ENCODE measurements at regions not wholly inside any gene's neighbourhood (a gene's known extent, or its start where the extent isn't known, plus 50 kb on each side); places are given as distances from the start of the nearest gene placed in this dataset.

DNA sequence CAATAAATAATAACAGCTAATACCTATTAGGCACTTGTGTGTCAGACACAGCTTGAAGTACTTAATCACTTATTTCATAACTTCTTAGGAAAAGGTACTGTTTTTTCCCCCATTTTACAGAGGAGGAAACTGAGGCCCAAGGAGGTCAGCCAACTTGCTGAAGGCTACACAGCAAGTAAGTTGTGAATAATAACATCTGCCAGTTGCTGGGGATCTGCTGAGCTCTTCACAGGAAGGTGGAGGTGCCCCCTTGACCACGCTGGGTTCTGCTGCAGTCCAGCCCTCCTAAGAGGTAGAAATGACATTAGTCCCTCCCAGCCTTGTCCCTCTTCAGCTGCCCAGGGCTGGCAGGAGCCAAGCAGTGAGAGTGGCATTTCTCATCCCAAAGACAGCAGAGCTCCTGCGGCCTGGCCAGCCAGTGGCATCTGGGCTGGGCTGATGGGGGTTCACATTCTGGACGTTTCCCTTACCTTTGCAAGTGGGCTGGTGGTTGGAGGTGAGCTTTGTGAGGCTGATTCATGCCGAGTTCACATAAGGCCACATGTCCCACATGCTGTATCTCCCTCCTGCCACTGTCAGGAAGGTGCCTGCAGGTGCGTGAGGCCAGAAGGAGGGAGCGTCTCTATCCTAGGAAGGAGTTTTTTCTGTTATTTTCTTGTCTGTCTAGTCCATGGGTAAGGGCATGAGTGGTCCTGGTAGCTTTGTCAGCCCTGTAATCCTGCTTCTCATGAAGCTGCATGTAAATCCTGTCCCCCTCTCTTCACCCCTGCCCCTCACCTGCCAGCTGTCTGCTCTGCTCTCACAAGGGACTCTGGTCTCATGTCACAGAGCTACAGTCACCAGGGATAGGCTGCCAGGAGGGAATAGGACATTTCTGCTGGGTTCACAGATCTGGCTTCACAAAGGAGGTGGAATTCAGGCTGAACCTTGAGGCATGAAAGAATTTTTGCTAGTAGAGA lies 171.7 kb downstream of the MACROH2A1 start:
- TF ChIP-seq POLR2A (IDR thresholded peaks at IDR 0.05) (no peak), CTCF (IDR thresholded peaks at IDR 0.05) (no peak), POLR2AphosphoS5 (IDR thresholded peaks at IDR 0.05) (no peak)
